ENCODE measurements at regions not wholly inside any gene's neighbourhood (a gene's known extent, or its start where the extent isn't known, plus 50 kb on each side); places are given as distances from the start of the nearest gene placed in this dataset.

DNA sequence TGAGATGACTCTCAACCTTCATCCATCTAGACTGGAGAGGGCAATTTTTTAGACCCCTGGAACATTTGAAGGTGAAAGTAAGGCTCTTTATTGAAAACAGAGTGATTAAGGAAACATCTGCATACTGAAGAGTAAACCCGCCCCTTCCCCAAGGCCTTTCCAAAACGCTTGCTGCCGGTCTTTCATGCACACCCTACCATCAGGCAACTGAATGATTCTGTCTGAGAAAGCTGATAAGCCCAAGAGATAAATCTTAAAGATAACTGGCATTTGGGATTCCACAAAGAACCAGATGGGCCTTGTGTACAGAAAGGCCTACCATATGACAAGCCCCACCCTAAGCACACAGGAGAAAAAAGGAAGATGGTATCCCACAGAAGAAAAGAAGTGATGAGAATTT is 54.4 kb upstream of the PIK3R1 start:
- DNase-seq: no peak

DNA sequence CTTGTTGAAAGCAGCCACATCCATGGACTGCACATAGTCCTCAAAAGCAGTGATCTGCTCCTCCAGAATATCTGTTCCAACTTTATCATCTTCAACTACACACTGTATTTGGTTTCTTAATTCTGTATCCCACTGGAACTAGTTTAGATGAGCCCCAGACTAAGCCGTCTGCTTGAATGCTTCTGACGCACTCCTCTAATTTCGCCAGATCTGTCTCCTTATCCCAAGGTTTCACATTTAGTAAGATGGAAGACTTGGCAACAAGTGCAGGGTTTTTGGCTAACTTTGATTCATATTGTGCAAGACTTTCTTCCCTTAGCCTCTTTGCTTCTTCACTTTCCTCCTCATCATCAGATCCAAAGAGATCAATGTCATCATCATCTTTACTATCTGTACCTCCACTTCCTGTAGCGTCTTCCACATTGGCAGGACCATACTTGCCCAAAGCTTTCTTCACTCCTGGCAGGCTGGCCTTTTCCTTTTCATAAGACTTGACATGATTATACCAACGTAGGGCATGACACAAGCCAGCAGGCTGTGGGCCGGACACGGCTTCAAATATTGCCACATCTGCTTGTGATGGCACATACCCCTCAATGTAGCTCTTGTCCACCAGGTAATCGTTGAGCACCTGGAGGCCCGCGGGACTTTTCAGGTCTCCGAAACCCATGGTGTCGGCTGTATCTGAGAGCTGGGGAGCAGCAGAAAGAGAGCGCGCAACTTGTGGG is 56.2 kb upstream of the PIK3R1 start:
- DNase-seq: no peak

DNA sequence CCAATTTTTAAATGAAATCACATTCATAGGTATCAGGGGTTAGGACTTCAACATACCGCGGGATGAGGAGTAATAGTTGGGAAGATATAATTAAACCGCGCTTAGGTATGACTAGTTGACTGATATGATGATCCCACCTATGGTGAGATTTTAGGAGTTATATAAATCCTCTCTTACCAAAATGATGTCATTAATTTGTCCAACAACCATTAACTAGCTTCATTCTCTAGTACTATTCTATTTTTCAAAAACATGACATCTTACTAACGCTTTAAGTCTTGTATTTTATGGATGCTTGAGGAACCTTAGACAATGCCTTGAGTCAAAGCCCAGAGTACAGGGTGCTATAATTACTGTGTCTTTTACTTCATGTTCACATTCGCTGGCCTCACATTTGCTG is 59.6 kb upstream of the PIK3R1 start:
- DNase-seq: no peak

- DNase-seq: no peak
These were observed 61.3 kb upstream of the PIK3R1 start for GRCh38 chr5:68154119-68154857.

GRCh38 chr5:68151812-68152211 is 63.7 kb upstream of the PIK3R1 start:
- DNase-seq: no peak

DNA sequence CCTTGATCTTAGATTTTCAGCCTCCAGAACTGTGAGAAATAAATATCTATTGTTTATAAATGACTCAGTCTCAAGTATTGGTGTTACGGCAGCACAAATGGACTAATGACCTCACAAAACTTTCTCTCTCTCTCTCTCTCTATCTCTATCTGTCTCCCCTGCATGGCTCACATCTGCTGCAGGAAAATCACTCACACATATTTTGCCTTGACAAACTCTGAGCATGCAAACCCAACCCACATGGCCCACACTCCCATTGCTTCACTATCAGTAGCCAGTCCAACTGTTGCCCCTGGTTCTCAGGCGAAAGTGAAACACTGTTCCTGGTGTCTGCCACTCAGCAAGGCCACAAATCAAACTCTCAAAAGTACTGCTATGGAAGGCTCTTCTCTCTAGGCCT is 66.4 kb upstream of the PIK3R1 start:
- no peak for DNase-seq

DNA sequence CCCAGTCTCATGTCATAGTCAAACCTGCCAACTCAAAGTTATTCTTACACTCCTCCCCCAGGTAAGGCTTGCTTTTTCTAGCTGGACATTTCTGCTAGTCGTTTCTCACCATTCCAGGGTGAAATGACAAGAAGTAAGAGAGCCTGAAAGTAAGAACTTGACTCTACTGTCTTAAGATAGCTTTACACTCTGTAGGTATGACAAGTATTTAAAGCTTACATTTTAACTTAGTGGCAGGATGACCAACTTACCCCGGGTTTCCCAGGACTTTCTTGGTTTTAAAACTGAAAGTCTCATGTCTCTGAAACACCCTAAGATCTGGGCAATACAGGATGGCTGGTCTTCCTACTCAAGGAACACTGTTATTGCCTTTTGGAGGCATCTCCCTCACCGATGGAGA is 67.5 kb upstream of the PIK3R1 start:
- DNase-seq: no peak

GRCh38 chr5:68147659-68148058 is 67.9 kb upstream of the PIK3R1 start:
- DNase-seq: no peak

GRCh38 chr5:68141494-68141893 is 74.1 kb upstream of the PIK3R1 start:
- DNase-seq: no peak

- DNase-seq: no peak
These were observed 74.8 kb upstream of the PIK3R1 start for GRCh38 chr5:68140763-68141162.

- no peak for DNase-seq
These were observed 75.7 kb upstream of the PIK3R1 start for GRCh38 chr5:68139611-68140441.

DNA sequence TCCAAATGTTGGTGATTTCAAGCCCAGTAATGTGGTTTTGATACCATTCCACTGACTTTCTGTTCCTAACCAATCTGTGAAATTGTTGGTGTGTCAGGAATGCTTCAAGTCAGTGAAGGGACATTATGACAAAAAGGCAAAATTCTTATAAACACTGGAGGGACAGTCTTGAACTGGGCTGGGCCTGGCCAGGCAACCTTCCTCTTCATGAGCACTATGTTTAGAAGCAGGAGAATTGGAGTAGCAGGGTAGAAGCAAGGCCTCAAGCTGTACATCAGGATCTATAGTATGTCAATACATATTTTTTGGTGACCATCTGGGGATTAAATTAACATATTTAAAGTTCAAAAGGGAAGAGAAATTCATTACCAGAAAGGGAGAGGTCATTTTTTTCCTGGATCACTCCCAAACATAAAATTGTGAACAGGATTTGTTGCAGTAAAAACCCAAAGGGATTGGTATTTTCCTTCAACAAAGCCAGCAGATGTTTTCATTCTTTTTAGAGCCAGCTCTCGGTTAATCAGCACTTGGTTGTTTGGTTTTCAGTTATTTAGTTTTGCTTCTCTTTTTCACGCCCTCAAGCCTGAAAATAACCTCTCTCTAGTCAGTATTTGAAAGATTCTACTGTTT is 77.9 kb upstream of the PIK3R1 start:
- no peak for DNase-seq

GRCh38 chr5:68134669-68135313 is 80.8 kb upstream of the PIK3R1 start:
- no peak for DNase-seq

DNA sequence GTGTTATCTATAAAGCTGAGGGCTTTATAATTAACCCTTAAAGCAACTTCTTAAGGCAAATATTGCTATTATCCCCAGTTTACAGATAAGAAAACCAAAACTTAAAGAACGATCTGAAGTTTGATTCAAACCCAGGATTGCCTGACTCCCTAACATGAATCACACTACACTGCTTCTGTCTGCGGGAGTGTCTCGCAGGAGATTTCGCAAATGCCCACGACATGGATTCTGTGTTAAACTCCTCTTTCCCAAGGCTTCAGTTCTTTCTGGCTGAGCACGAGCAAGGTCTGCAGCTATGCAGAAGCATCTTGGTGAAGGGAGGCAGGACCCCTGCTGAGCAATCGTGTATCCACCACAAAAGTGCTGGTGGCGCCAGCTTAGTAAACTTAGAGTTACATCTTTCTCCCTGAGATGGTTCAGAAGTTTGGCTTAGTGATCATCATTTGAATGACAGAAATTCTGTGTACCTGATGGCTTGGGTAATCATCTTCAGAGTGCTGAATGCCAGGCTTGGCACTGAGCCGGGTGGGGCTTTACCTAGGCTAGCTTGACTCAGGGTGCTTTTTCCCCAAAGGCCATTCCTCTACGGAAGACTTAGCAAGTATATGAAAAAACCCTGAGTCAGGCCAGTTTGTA is 81.4 kb upstream of the PIK3R1 start:
- no peak for DNase-seq

- DNase-seq: no peak
These were observed 85.3 kb upstream of the PIK3R1 start for GRCh38 chr5:68130253-68130652.

- DNase-seq: no peak
These were observed 86.2 kb upstream of the PIK3R1 start for GRCh38 chr5:68129364-68129763.

GRCh38 chr5:68126886-68127285 is 88.7 kb upstream of the PIK3R1 start:
- no peak for DNase-seq

DNA sequence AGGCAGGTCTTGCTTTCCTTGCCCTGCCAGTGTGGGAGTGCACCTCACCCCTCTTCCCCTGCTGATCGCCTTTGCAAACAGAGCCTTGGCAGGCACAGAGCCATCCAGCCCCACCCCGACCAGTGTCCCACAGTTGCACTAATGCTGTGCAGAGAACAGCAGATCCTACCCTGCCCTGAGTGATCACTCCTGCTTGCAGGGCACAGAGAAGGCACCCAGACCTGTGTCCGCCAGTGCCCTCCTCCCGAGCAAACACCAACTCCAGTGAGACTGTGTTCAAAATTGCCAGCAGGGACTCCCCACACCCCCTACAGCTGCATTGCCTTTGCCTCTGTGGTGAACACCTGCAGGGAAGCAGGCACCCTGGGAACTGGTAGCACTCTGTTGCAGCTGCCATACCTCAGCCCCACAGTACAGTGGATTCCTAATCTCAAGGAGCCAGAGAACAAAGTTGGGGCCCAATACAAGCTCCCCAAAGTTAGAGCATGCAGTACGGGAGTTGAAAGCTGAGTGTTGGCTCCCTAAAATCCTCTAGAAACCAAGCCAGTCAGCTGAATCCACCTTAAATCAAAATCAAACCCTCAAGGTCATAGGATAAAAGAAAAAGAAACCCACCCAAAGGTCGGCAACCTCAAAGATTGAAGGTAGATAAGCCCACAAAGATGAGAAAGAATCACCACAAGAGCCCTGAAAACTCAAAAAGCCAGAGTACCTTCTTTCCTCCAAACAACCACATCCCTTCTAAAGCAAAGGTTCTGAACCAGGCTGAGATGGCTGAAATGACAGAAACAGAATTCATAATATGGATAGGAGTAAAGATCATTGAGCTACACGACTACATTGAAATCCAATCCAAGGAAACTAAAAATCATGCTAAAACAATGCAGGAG is 92.9 kb upstream of the PIK3R1 start:
- no peak for DNase-seq

GRCh38 chr5:68116868-68117411 is 98.6 kb upstream of the PIK3R1 start:
- DNase-seq: no peak

DNA sequence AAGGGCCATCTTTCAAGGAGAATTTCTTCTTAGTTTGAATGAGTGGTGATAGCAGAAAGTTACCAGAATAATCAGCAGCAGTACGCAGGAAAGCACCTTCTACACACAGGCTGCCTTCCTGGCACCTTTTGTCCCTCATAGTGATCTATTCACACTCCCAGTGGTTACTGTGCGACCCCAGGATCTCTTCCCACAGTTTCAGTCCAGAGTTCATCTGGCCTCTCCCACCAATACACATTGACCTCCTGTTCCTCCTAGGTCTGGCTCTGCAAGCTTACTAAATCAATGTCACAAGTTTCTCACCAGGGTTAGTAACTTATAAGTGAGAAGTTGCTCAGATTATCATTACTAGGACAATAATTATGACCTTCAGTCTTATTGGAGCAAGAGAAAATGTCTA is 99.1 kb upstream of the PIK3R1 start:
- DNase-seq: no peak

- DNase-seq: no peak
These were observed 100.0 kb upstream of the PIK3R1 start for GRCh38 chr5:68115584-68115983.
